Breast epithelium (tissue), 3 donors: ENCODE measurements at regions not wholly inside any gene's neighbourhood (a gene's known extent, or its start where the extent isn't known, plus 50 kb on each side); places are given as distances from the start of the nearest gene placed in this dataset.

Source experiments
- CTCF ChIP-seq, 3 donors: fragments of 450-650 bp; IDR thresholded peaks; one replicate each; pipeline ENCODE4 v1.5.1; 2016 to 2017; ENCODE audit warnings: antibody characterized with exemption in 3 of 3, mild to moderate bottlenecking in 3 of 3, moderate library complexity in 3 of 3
- POLR2A ChIP-seq: fragments of 450-650 bp; IDR thresholded peaks from one replicate; pipeline ENCODE4 v1.6.1; 2016; ENCODE audit warnings: antibody characterized with exemption, mild to moderate bottlenecking, moderate library complexity

- TF ChIP-seq CTCF (IDR thresholded peaks at IDR 0.05) (no peak), POLR2A (no peak)
Observed at GRCh38 chr14:66273261-66273832, 212.8 kb upstream of the CCDC196 start.
